ENCODE measurements at regions not wholly inside any gene's neighbourhood (a gene's known extent, or its start where the extent isn't known, plus 50 kb on each side); places are given as distances from the start of the nearest gene placed in this dataset.

DNA sequence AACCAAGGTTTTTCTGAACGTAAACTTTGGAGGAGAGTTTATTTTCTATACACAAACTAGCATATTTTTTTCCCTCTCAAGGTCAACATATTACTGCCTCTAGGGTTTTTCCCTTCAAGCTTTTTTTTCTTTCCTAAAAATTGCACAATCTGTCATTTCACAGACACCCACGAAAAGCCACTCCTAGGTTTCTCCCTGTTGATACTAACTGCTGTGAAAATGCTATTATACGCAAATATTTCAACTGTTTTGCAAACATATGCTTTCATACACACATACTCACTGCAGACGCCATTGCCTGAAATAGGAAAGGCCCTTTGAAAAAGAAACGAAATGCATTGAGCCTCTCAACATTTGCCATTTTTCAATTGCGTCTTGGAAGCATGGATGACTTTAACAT, 333.0 kb downstream of the CD83 start:
- in situ Hi-C loops (cut with HindIII; ENCODE audit: low pct_ligation_motif_present, low sequenced_read_pairs) = no loop called here

DNA sequence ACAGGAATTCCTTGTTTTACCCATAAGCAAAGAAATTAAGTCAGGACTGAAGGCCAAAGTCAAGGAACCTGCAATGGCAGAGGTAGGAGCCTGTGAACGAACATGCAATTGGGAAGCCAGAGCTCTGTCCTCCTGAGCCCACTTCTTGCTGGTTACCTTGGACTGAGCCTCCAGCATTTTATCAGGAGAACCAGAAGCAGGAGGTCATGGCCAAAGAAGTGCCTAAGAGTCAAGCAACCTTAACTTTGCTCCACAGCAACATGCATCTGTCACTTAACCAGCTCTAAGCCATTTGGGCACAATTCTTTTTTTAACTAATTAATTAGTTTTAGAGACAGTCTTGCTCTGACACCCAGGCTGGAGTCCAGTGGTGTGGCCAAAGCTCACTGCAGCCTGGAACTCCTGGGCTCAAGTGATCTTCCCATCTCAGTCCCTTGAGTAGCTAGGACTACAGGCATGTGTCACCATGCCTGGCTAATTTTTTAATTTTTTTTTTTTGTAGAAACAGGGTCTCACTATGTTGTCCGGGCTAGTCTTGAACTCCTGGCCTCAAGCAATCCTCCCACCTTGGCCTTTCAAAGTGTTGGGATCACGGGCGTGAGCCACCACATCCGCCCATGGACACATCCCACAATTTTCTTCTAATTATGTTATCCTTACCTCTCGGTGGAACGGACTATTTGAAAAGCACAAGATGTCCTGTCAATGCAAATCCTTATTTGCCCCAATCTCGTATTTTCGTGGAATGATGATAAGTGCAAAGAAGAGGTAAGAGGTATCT, 334.2 kb downstream of the CD83 start:
- DNase-seq = no peak
- H3K4me3 ChIP-seq (ENCODE audit: low read depth, low read length) = no peak overlapping the region
- no peaks in the 10 kb centered on the region for H3K36me3 ChIP-seq (replicated peaks)
- in situ Hi-C loops (cut with HindIII; ENCODE audit: low pct_ligation_motif_present, low sequenced_read_pairs) = no loop called here
- H3K27ac ChIP-seq = no peak overlapping the region
- no peaks in the 10 kb centered on the region for H3K27me3 ChIP-seq (replicated peaks)
- no peak for TF ChIP-seq CTCF (IDR thresholded peaks at IDR 0.05; ENCODE audit: low read depth, low read length, missing control alignments)

More for the DNA sequence above, 333.0 kb downstream of the CD83 start:
- Histone ChIP-seq H3K27me3 (replicated peaks) (no peaks in the 10 kb centered on the region), H3K27ac (no peak overlapping the region), H3K36me3 (replicated peaks) (no peaks in the 10 kb centered on the region), H3K4me3 (ENCODE audit: low read depth, low read length) (no peak overlapping the region)
- no peak for TF ChIP-seq CTCF (IDR thresholded peaks at IDR 0.05; ENCODE audit: low read depth, low read length, missing control alignments)
- DNase-seq = no peak

- Histone ChIP-seq H3K4me3 (ENCODE audit: low read depth, low read length) (no peak overlapping the region), H3K27ac (no peak overlapping the region), H3K27me3 (replicated peaks) (no peaks in the 10 kb centered on the region), H3K36me3 (replicated peaks) (no peaks in the 10 kb centered on the region)
- DNase-seq = no peak
- in situ Hi-C loops (cut with HindIII; ENCODE audit: low pct_ligation_motif_present, low sequenced_read_pairs) = no loop called here
- no peak for TF ChIP-seq CTCF (IDR thresholded peaks at IDR 0.05; ENCODE audit: low read depth, low read length, missing control alignments)
These were observed 335.3 kb downstream of the CD83 start for GRCh38 chr6:14452567-14453527.

- no peak for DNase-seq
- in situ Hi-C loops (cut with HindIII; ENCODE audit: low pct_ligation_motif_present, low sequenced_read_pairs) = no loop called here
- Histone ChIP-seq H3K27ac (no peak overlapping the region), H3K4me3 (ENCODE audit: low read depth, low read length) (no peak overlapping the region), H3K27me3 (replicated peaks) (no peaks in the 10 kb centered on the region), H3K36me3 (replicated peaks) (no peaks in the 10 kb centered on the region)
- TF ChIP-seq CTCF (IDR thresholded peaks at IDR 0.05; ENCODE audit: low read depth, low read length, missing control alignments) = no peak
These were observed 336.3 kb downstream of the CD83 start for GRCh38 chr6:14453712-14454472.

DNA sequence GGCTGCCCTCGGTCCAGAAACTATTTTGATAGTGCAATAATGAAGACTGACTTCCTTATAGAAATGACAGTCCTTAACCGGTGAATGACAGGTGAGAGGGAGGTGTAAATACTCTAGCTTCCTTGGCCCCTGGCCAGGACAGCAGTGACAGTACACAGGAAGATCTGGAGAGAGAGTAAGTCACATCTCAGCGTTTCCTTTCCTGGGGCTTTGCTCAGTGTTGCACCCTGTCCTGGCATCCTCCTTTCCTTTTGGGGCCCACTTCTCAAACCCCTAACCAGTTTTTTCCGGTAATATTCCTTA, 336.9 kb downstream of the CD83 start:
- Histone ChIP-seq H3K4me3 (ENCODE audit: low read depth, low read length) (no peak overlapping the region), H3K27me3 (replicated peaks) (no peaks in the 10 kb centered on the region), H3K27ac (no peak overlapping the region), H3K36me3 (replicated peaks) (no peaks in the 10 kb centered on the region)
- DNase-seq = no peak
- no peak for TF ChIP-seq CTCF (IDR thresholded peaks at IDR 0.05; ENCODE audit: low read depth, low read length, missing control alignments)
- in situ Hi-C loops (cut with HindIII; ENCODE audit: low pct_ligation_motif_present, low sequenced_read_pairs) = no loop called here
